ENCODE measurements at regions not wholly inside any gene's neighbourhood (a gene's known extent, or its start where the extent isn't known, plus 50 kb on each side); places are given as distances from the start of the nearest gene placed in this dataset.
A peak's percentile ranks its signal among the peaks of the same experiment; 100 is the strongest.

- no peak for TF ChIP-seq ZBTB6 (tag by site-specific recombination; IDR thresholded peaks at IDR 0.05)
- no peak for TF ChIP-seq RBAK (tag by site-specific recombination; IDR thresholded peaks at IDR 0.05)
- TF ChIP-seq ZFP69B (tag by site-specific recombination; IDR thresholded peaks at IDR 0.05), result peak; percentile 72; the same call in 1 of the 2 replicates
- TF ChIP-seq FEZF1 (tag by site-specific recombination; IDR thresholded peaks at IDR 0.05), result peak; percentile 48; the same call in 1 of the 2 replicates
- TF ChIP-seq BCL6B (tag by site-specific recombination; IDR thresholded peaks at IDR 0.05), result no peak; the same call in 1 of the 2 replicates
- TF ChIP-seq ZNF16 (tag by site-specific recombination; IDR thresholded peaks at IDR 0.05; ENCODE audit: low read depth), result no peak
- TF ChIP-seq PBX3 (CRISPR knock-in tag; IDR thresholded peaks at IDR 0.05), result no peak
- TF ChIP-seq ZXDB (tag by site-specific recombination; IDR thresholded peaks at IDR 0.05), result peak; percentile 88
- TF ChIP-seq ELK4 (IDR thresholded peaks at IDR 0.05; ENCODE audit: borderline replicate concordance, low read depth, low read length), result no peak
- no peak for TF ChIP-seq ZNF280C (tag by site-specific recombination; IDR thresholded peaks at IDR 0.05)
- peak; percentile 56 for TF ChIP-seq ZBTB8A (tag by site-specific recombination; IDR thresholded peaks at IDR 0.05)
- no peak for TF ChIP-seq ZNF112 (tag by site-specific recombination; IDR thresholded peaks at IDR 0.05)
- no peak for TF ChIP-seq ZNF202 (tag by site-specific recombination; IDR thresholded peaks at IDR 0.05; ENCODE audit: borderline replicate concordance)
- no peak for TF ChIP-seq ZNF223 (tag by site-specific recombination; IDR thresholded peaks at IDR 0.05)
- no peak for TF ChIP-seq ZNF626 (tag by site-specific recombination; IDR thresholded peaks at IDR 0.05)
- no peak for TF ChIP-seq ZNF785 (tag by site-specific recombination; IDR thresholded peaks at IDR 0.05)
- peak; percentile 89 for TF ChIP-seq ZNF24 (tag by site-specific recombination; IDR thresholded peaks at IDR 0.05)
- no peak for TF ChIP-seq REPIN1 (tag by site-specific recombination; IDR thresholded peaks at IDR 0.05; ENCODE audit: low read depth)
- TF ChIP-seq ZNF768 (tag by site-specific recombination; IDR thresholded peaks at IDR 0.05), result no peak
- TF ChIP-seq SP3 (tag by site-specific recombination; IDR thresholded peaks at IDR 0.05), result peak; percentile 49; the same call in 1 of the 2 replicates
- peak; percentile 87 for TF ChIP-seq PRDM1 (tag by site-specific recombination; IDR thresholded peaks at IDR 0.05)
- TF ChIP-seq ZBTB20 (tag by site-specific recombination; IDR thresholded peaks at IDR 0.05), result peak; percentile 30; the same call in 1 of the 2 replicates
- no peak for TF ChIP-seq ZNF488 (tag by site-specific recombination; IDR thresholded peaks at IDR 0.05)
- TF ChIP-seq ZNF138 (tag by site-specific recombination; IDR thresholded peaks at IDR 0.05; ENCODE audit: borderline replicate concordance), result no peak
- TF ChIP-seq GLI4 (tag by site-specific recombination; IDR thresholded peaks at IDR 0.05), result no peak
- no peak for TF ChIP-seq ZNF175 (tag by site-specific recombination; IDR thresholded peaks at IDR 0.05)
- no peak for TF ChIP-seq ZNF121 (tag by site-specific recombination; IDR thresholded peaks at IDR 0.05)
- TF ChIP-seq PATZ1 (tag by site-specific recombination; IDR thresholded peaks at IDR 0.05), result 0 out of 2 replicates have a peak, but pooled peaks have one; percentile 19
- TF ChIP-seq SP2 (tag by site-specific recombination; IDR thresholded peaks at IDR 0.05), result no peak
- TF ChIP-seq BCL11A (tag by site-specific recombination; IDR thresholded peaks at IDR 0.05; ENCODE audit: low read depth), result peak; percentile 87
These were observed 149.5 kb upstream of the SVIL start (continued) for GRCh38 chr10:29784175-29784773.
